ENCODE measurements at regions not wholly inside any gene's neighbourhood (a gene's known extent, or its start where the extent isn't known, plus 50 kb on each side); places are given as distances from the start of the nearest gene placed in this dataset.

GRCh38 chr3:18575573-18575972 lies 150.4 kb upstream of the SATB1 start:
- no peak for TF ChIP-seq CTCF (IDR thresholded peaks at IDR 0.05; ENCODE audit: borderline replicate concordance, extremely low read depth, low read length, poor library complexity, severe bottlenecking)
- no peak for TF ChIP-seq EZH2 (IDR thresholded peaks at IDR 0.05; ENCODE audit: borderline replicate concordance, low read depth, low read length, severe bottlenecking)

Data from DND-41 (cell line).